ENCODE measurements at regions not wholly inside any gene's neighbourhood (a gene's known extent, or its start where the extent isn't known, plus 50 kb on each side); places are given as distances from the start of the nearest gene placed in this dataset.

DNA sequence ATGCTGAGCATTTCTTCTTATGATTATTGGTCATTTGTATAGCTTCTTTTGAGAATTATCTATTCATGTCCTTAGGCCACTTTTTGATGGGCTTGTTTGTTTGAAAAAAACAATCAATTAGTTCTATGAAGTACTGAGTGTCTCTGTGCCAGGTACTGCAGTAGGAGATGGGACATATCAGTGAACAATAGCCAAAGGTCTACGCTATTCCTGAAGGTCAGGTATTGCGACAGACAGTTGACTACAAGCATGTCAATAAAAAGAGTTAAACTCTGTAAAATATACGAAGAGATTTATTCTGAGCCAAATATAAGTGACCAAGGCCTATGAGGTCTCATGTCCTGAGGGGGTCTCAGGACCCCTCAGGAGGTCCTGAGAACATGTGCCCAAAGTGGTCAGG is 122.1 kb upstream of the NFE2L3 start:
- Histone ChIP-seq H3K36me3 (no peaks in the 10 kb centered on the region), H3K27me3 (ENCODE audit: low read depth) (no peaks in the 10 kb centered on the region), H3K9me3 (replicated peaks) (no peaks in the 10 kb centered on the region), H3K27ac (replicated peaks) (no peak overlapping the region), H3K4me1 (no peaks in the 10 kb centered on the region), H3K4me3 (no peak overlapping the region)
- TF ChIP-seq, protein P1, sequence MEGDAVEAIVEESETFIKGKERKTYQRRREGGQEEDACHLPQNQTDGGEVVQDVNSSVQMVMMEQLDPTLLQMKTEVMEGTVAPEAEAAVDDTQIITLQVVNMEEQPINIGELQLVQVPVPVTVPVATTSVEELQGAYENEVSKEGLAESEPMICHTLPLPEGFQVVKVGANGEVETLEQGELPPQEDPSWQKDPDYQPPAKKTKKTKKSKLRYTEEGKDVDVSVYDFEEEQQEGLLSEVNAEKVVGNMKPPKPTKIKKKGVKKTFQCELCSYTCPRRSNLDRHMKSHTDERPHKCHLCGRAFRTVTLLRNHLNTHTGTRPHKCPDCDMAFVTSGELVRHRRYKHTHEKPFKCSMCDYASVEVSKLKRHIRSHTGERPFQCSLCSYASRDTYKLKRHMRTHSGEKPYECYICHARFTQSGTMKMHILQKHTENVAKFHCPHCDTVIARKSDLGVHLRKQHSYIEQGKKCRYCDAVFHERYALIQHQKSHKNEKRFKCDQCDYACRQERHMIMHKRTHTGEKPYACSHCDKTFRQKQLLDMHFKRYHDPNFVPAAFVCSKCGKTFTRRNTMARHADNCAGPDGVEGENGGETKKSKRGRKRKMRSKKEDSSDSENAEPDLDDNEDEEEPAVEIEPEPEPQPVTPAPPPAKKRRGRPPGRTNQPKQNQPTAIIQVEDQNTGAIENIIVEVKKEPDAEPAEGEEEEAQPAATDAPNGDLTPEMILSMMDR (IDR thresholded peaks at IDR 0.05; ENCODE audit: borderline replicate concordance), result no peak
- intact Hi-C loops (cut with micrococcal nuclease), result no loop called here
- DNase-seq, result no peak

DNA sequence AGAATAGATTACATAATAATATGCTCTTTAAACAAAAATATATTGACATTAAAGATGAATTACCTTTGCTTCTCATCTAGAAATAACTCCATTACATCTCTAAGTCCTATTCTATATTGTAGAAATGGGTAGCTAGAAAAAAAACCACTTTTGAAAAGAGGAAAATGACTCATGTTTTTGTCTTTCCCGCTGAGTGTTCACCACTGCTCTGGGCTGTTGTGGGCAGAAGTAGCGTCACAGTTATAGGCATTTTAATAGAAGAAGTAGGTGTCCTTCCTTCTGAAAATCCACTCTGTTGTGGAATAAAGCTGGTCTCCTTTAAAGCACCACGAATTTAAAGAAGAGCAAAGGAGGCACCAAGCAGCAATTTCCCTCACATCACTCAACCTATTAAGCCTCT is 117.6 kb upstream of the NFE2L3 start:
- H3K27me3 ChIP-seq (ENCODE audit: low read depth), result peaks cover 35% of the 10 kb centered on the region
- intact Hi-C loops (cut with micrococcal nuclease), result no loop called here
- TF ChIP-seq, protein P1 (IDR thresholded peaks at IDR 0.05; ENCODE audit: borderline replicate concordance), result no peak

DNA sequence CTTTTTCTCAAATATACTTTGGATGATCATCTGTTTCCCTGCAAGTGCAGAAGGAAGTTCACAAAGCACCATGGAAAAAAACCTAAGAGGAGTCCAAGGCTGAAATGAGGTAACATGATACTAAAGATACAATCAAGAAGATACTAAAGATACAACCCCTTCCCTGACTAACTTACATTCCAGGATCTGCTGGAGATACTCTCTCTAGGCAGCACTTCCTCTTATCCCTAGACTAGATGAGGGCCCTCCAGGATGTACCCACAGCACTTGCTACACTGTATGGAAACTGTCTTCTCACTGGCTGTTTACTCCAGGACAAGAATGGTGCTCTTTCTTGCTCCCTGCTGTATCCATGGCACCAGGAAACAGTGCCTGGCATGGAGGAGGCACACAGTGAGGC is 116.4 kb upstream of the NFE2L3 start:
- intact Hi-C loops (cut with micrococcal nuclease), result no loop called here
- no peak for DNase-seq
- TF ChIP-seq, protein P1 (IDR thresholded peaks at IDR 0.05; ENCODE audit: borderline replicate concordance), result no peak

More for the DNA sequence above, 117.6 kb upstream of the NFE2L3 start:
- H3K4me3 ChIP-seq, result no peak overlapping the region
- H3K4me1 ChIP-seq, result no peaks in the 10 kb centered on the region
- H3K36me3 ChIP-seq, result no peaks in the 10 kb centered on the region
- no peaks in the 10 kb centered on the region for H3K9me3 ChIP-seq (replicated peaks)
- H3K27ac ChIP-seq (replicated peaks), result no peak overlapping the region
- DNase-seq, result no peak

DNA sequence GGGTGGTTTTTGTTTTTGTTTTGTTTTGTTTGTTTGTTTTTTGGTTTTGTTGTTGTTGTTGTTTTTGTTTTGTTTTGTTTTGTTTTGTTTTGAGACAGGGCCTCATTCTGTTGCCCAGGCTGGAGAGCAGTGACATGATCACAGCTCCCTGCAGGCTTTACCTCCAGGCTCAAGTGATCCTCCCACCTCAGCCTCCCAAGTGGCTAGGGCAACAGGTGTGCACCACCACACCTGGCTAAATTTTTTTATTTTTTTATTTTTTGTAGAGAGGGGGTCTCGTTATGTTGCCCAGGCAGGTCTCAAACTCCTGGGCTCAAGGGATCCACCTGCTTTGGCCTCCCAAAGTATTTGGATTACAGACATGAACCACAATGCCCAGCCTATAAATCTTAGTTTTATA is 115.9 kb upstream of the NFE2L3 start:
- Histone ChIP-seq H3K27ac (replicated peaks) (no peak overlapping the region), H3K36me3 (no peaks in the 10 kb centered on the region), H3K4me1 (no peaks in the 10 kb centered on the region), H3K4me3 (no peak overlapping the region), H3K9me3 (replicated peaks) (no peaks in the 10 kb centered on the region), H3K27me3 (ENCODE audit: low read depth) (peaks cover 52% of the 10 kb centered on the region)
- TF ChIP-seq, protein P1 (IDR thresholded peaks at IDR 0.05; ENCODE audit: borderline replicate concordance), result no peak
- intact Hi-C loops (cut with micrococcal nuclease), result no loop called here
- DNase-seq, result no peak

More for the DNA sequence above, 116.4 kb upstream of the NFE2L3 start:
- Histone ChIP-seq H3K36me3 (no peaks in the 10 kb centered on the region), H3K27ac (replicated peaks) (no peak overlapping the region), H3K4me1 (no peaks in the 10 kb centered on the region), H3K4me3 (no peak overlapping the region), H3K27me3 (ENCODE audit: low read depth) (peaks cover 47% of the 10 kb centered on the region), H3K9me3 (replicated peaks) (no peaks in the 10 kb centered on the region)

DNA sequence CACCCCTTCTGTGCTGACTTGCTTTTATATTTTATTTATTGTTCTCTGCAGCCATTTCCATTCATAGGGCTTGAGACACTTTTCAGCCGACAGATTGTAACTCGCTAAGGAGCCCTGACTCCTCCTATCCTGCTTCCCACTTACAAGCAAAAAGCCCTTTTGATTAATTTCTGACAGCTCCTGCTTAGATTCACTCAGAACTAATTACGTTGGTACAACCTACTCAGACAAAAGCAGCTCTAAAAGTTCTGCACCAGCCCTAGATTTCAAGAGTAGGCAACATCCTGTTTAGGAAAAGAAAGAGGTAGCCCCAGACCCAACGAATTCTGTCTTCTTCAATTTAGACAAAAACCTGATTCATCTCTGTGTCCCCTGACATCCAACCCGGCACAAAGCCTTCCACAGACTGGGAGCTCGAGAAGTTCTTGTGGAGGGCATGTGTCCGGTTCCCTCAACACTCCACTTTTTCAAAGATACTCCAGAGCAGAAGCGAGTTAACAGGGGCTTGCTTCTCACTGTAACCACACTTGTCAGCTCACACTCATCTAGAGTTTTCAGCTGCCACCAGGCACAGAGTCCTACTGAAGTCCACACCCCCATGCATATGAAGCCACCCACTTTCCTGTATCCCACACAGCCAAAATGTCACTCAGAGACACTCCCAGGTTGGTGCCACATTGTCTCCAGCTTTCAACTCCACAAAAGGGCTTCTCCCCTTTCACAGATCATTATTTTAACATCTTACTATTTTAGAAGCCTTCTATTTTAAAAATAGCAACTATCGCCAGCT is 113.6 kb upstream of the NFE2L3 start:
- no peaks in the 10 kb centered on the region for H3K4me1 ChIP-seq
- no peak overlapping the region for H3K27ac ChIP-seq (replicated peaks)
- intact Hi-C loops (cut with micrococcal nuclease), result no loop called here
- TF ChIP-seq, protein P1 (IDR thresholded peaks at IDR 0.05; ENCODE audit: borderline replicate concordance), result no peak
- no peak for DNase-seq
- H3K9me3 ChIP-seq (replicated peaks), result no peaks in the 10 kb centered on the region
- H3K36me3 ChIP-seq, result no peaks in the 10 kb centered on the region
- H3K27me3 ChIP-seq (ENCODE audit: low read depth), result peaks cover 72% of the 10 kb centered on the region
- no peak overlapping the region for H3K4me3 ChIP-seq

Data from left ventricle myocardium inferior (tissue), 1 donor.